ENCODE measurements at regions not wholly inside any gene's neighbourhood (a gene's known extent, or its start where the extent isn't known, plus 50 kb on each side); places are given as distances from the start of the nearest gene placed in this dataset.

DNA sequence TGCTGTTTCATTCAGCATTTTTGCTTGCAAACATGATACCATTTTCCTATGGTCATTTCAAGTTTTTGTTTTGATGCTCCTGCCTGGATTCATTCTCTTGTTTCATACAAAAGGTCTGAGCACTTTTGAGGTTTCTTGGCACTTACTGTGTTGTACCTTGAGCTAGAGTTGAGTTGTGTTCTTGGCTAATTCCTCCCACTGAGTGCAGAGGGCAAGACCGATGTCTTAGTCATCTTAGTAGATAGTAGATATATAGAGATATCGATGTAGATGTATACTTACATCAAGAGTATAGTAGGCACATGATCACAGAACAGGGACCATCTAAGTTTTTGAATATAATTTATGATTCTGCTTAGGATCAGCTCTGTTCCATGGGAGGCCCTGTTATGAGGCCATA lies 366.6 kb downstream of the OSTF1 start:
- no peak for TF ChIP-seq CEBPB (IDR thresholded peaks at IDR 0.05; ENCODE audit: low read depth)
- TF ChIP-seq JUND (IDR thresholded peaks at IDR 0.05), result no peak
- TF ChIP-seq, protein P1, sequence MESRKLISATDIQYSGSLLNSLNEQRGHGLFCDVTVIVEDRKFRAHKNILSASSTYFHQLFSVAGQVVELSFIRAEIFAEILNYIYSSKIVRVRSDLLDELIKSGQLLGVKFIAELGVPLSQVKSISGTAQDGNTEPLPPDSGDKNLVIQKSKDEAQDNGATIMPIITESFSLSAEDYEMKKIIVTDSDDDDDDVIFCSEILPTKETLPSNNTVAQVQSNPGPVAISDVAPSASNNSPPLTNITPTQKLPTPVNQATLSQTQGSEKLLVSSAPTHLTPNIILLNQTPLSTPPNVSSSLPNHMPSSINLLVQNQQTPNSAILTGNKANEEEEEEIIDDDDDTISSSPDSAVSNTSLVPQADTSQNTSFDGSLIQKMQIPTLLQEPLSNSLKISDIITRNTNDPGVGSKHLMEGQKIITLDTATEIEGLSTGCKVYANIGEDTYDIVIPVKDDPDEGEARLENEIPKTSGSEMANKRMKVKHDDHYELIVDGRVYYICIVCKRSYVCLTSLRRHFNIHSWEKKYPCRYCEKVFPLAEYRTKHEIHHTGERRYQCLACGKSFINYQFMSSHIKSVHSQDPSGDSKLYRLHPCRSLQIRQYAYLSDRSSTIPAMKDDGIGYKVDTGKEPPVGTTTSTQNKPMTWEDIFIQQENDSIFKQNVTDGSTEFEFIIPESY (IDR thresholded peaks at IDR 0.05; ENCODE audit: extremely low read depth, insufficient replicate concordance, low read length), result no peak
- TF ChIP-seq, protein P2, sequence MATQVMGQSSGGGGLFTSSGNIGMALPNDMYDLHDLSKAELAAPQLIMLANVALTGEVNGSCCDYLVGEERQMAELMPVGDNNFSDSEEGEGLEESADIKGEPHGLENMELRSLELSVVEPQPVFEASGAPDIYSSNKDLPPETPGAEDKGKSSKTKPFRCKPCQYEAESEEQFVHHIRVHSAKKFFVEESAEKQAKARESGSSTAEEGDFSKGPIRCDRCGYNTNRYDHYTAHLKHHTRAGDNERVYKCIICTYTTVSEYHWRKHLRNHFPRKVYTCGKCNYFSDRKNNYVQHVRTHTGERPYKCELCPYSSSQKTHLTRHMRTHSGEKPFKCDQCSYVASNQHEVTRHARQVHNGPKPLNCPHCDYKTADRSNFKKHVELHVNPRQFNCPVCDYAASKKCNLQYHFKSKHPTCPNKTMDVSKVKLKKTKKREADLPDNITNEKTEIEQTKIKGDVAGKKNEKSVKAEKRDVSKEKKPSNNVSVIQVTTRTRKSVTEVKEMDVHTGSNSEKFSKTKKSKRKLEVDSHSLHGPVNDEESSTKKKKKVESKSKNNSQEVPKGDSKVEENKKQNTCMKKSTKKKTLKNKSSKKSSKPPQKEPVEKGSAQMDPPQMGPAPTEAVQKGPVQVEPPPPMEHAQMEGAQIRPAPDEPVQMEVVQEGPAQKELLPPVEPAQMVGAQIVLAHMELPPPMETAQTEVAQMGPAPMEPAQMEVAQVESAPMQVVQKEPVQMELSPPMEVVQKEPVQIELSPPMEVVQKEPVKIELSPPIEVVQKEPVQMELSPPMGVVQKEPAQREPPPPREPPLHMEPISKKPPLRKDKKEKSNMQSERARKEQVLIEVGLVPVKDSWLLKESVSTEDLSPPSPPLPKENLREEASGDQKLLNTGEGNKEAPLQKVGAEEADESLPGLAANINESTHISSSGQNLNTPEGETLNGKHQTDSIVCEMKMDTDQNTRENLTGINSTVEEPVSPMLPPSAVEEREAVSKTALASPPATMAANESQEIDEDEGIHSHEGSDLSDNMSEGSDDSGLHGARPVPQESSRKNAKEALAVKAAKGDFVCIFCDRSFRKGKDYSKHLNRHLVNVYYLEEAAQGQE (IDR thresholded peaks at IDR 0.05; ENCODE audit: low read depth), result no peak
- intact Hi-C loops (cut with micrococcal nuclease), result loop anchor here (10.0 kb wide), 1 partner anchor 60 kb away; no protein-coding TSS in a partner anchor
- ChIA-PET CTCF (no interaction called here), POLR2A (no interaction called here), RAD21 (ENCODE audit: low non-redundant PET in 1 of 2, low total read pairs in 2 of 2, uncharacterized antibody in 2 of 2, unreplicated experiment in 2 of 2) (no interaction called here)
- Histone ChIP-seq H3K79me2 (ENCODE audit: insufficient read depth, low read length) (no peaks in the 10 kb centered on the region), H3K27me3 (ENCODE audit: insufficient read depth, low read length) (peaks cover 15% of the 10 kb centered on the region; the same call in 1 of the 2 replicates), H3K4me1 (ENCODE audit: control insufficient read depth in 1 of 2, insufficient read depth in 2 of 2, low read length in 2 of 2) (no peaks in the 10 kb centered on the region), H3K9ac (ENCODE audit: low read length) (no peak overlapping the region), H3K27ac (ENCODE audit: low read depth, low read length) (no peak overlapping the region), H2AFZ (ENCODE audit: low read depth, low read length, poor library complexity, severe bottlenecking) (no peak overlapping the region), H3K9me2 (ENCODE audit: insufficient read depth) (no peaks in the 10 kb centered on the region), H3K9me3 (ENCODE audit: control insufficient read depth in 1 of 2, insufficient read depth in 1 of 2, low read depth in 1 of 2, low read length in 2 of 2) (no peaks in the 10 kb centered on the region), H3K4me2 (ENCODE audit: low read length) (no peak overlapping the region), H3K4me3 (replicated peaks in 1 of 2; ENCODE audit: low read depth in 1 of 2, low read length in 2 of 2) (no peak overlapping the region), H3K36me3 (ENCODE audit: control insufficient read depth in 1 of 2, insufficient read depth in 2 of 2, low read length in 2 of 2) (no peaks in the 10 kb centered on the region), H4K20me1 (ENCODE audit: insufficient read depth) (no peaks in the 10 kb centered on the region)
- ATAC-seq (no peak), DNase-seq (ENCODE audit: low read depth, low spot score) (no peak)
- BruUV-seq (replicated peaks), result no TSS peak
